Femur (tissue), 1 donor: ENCODE measurements at regions not wholly inside any gene's neighbourhood (a gene's known extent, or its start where the extent isn't known, plus 50 kb on each side); places are given as distances from the start of the nearest gene placed in this dataset.

Experiments
- DNase-seq: peaks from one replicate; pipeline ENCODE4 v3.0.0-alpha.2; 2017

DNA sequence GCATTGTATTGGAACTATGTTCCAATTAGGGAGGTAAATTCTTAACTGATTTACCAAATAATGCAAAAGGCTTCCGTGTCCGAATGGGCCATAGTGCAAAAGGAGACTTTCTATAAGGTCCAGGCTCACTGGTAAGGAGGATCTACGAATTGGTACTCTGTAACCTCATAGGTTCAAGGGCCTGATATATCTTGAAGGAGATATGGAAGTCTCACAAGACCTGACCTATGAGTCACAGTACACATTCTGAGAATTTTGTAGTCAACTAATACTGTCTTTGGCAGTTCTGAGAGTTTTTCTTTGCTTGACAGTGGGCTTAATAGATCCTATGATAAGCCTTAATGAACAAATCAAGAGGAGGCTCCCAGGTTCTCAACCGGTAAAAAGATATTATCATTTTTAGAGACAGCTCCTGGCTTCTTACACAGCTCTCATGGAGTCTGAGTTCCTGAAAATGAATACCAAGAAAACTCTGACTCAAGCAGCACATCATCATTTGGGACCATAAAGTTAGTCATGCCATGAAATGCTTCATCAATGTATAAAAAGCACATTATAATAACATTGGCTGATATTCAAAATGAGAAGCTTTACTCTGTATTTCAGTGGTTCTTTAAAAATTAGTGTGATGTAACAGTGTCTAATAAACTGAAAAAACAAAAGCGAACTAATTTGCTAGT is 1275.2 kb upstream of the CRIM1 start:
- no peak for DNase-seq

DNA sequence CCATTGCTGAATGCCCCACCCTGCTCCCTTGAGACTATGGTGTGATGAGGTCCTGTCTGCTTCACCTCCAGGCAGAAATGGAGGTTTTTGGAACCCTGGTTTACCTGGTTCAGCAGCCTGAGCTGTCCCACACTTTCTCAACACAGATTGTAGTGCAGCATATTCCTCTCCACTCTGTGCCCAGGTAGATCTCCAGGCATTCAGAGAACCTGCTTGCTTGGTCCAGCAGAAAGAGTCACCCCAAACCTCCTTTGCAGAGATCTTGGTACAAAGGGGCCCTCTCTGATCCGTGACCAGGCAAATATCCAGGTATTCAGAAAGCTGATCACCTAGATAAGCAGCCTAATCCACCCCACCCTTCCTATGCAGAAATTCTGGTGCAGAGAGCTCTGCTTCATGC is 1288.2 kb upstream of the CRIM1 start:
- DNase-seq = no peak

DNA sequence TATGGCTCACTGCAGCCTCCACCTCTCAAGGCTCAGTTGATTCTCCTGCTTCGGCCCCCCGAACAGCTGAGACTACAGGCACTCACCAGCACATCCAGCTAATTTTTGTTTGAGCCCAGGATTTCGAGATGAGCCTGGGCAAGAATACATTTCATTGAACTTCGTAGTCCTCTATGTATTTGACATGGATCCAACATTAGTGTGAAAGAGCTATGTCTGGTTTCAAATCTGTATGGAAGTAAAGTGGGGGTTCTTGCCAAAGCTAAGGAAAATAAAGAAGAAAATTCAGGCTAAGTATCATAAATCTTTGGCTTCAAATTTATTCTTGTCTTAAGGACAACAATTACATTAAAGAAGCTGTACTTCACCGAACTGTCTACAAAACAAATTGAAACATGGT is 1291.7 kb upstream of the CRIM1 start:
- DNase-seq = no peak

DNA sequence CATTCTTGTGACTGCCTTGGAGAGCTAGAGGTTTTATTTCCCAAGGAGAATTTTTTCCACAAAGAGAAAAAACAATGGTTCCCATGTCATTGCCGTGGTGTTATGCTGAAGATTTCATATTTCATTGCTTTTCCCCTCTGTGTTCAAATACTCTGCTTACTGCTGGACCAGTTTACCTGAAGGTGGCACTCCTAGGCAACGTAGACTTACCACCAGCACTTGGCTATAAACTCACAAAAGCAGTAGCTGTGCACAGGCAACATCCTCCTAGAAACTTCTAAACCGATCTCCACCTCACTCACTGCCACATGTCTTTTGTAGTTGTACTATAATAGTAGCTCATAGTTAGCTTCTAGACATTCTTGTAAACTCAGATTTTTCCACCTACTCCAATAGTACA is 1319.7 kb upstream of the CRIM1 start:
- no peak for DNase-seq

DNA sequence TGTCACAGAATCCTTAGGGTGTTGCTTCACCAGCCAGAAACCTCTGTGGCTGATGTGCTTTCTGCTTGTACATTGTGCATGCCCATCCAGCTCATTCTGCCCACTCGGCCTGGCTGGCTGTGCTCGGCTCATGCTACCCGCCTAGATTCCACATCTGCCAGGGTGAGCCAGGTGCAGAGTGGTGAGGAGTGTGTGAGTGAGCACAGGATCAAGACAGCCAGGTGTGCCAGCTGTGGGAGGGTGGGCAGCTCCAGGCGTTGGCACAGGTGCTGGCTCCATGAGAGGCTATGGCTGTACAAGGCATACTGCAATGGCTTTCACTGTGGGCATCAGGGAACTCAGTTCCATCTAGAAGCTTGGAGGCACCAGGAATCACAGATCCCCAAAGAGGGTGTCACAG is 1321.8 kb upstream of the CRIM1 start:
- no peak for DNase-seq

DNA sequence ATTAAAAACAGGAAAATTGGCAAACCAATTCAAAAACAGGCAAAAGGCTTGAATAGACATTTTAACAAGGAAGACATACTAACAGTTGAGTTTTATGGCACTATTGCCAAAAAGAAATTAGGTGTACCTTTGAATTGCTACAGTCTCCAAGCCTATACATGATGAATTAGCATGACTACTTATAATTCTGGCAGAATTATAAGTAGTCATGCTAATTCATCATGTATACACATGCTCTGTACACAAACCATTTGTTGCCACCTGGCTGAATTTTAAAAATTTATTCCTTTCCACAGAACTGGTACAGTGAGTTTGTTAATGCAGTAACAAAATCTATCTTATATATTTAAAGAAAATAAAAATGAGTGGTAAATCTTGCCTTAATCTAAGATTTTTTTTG is 1332.0 kb upstream of the CRIM1 start:
- no peak for DNase-seq

DNA sequence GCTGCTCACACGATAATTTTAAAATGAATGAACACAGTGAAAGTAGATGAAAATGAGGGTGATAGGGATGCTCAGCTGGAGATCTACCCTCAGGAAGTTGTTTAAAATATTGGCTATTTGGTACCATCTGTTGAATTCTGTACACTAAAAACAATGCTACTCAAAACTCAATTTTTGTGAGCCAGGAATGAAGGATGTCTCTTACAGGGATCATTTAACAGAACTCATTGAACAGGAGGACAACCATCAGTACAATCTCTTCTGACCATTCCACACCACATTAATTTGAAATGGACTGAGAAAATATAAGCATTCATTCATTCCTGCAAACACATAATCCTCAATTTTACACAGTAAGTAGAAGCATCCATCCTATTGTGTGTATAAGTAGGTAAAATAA is 1355.1 kb upstream of the CRIM1 start:
- DNase-seq = no peak

DNA sequence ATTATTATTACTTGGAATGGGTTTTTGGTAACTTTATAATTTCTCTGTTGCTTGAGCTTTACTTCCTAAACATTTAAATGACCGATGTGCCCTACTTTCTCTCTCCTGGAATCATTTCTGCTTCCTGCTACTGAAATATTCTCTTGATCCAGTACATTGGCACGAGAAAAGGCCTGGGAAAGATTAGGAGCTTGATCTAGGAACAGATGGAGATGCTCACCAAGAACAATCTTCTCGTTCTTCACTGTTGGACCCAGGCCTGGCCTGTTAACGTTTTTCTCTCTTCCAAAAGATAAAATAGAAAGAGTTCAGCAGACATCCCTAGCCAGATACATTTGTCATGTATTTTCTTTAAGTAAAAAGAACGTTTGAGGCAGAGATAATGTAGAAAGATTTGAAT is 1356.8 kb upstream of the CRIM1 start:
- DNase-seq = no peak

DNA sequence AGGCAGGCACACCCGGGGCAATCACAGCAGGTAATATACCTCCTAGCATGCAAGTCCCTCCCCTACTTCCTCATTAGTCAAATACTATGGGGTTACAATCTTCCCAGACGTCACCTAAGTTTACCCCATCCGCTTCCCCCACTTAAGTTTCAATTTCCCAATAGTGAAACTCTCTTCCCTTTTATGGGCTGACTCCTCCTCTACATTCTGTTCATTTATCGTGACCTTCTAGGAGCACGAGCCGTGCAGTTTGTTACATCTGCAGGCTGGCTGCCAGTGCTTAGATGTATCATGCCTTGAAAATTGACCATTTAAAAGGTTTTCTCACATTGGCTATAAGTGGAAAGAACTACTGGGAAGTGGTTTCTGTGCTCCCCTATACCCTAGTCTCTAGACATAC is 1357.8 kb upstream of the CRIM1 start:
- DNase-seq = no peak

DNA sequence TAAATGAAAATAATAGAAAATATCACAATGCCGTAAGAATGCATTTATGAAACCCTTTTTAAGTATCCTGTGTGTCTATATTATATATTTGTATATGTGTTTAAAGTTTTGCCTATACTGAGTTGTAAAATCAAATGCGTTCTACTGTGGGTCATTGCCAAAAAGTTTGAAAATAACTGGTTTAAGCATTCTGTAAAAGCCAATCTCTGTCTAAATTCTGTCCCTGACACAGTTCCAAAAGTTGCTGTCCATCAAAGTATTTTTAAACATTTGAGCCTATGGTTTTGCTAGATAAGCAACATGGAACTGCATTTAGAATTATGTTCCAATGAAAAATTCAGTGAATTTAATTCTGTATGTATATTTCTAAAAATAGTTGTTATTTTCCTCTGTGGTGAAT is 1360.4 kb upstream of the CRIM1 start:
- no peak for DNase-seq

DNA sequence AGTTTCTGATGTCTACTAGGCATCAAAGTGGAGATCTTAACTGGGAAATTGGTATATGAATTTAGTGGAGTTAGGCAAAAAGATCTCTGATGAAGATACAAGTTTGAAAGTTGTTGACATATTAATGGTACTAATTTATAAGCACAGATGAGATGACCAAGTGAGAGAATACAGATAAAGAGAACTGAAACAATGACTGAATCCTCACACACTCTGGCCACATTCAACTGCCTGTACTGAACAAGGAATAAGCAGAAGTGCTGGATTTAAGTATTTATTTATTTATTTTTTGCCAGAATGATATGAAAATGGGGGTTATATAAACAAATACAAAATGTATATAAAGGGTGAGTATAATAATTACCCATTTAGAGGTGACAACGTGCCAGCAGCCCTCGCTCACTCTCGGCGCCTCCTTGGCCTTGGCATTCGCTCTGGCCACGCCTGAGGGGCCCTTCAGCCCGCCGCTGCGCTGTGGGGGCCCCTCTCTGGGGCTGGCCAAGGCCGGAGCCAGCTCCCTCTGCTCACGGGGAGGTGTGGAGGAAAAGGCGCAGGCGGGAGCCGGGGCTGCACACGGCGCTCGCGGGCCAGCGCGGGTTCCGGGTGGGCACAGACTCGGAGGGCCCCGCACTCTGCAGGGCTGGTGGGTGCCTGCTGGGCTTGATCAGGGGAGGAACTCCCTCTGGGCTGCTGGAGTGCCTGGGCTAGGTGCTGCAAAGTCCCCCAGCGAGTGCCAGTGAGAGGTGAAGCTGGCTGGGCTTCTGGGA is 1363.9 kb upstream of the CRIM1 start:
- no peak for DNase-seq

DNA sequence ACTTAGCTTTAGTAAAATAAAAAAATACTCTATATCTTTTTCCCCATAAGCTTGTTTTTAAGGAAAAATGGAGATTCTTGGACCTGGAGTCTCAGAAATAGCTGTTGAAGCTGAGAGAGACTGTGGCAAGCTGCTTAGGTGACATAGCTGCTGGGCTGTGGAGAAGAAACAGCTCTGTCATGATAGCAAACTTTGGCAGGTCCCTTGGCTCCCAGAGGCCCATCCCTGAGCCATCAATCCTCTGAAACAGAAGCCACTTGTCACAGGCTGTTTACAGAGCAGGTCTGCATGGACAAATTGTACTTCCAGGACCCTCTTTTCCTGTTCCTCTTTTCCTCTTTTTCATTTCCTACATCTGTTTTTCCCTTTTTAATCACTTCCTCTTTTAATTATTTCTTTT is 1370.1 kb upstream of the CRIM1 start:
- no peak for DNase-seq

DNA sequence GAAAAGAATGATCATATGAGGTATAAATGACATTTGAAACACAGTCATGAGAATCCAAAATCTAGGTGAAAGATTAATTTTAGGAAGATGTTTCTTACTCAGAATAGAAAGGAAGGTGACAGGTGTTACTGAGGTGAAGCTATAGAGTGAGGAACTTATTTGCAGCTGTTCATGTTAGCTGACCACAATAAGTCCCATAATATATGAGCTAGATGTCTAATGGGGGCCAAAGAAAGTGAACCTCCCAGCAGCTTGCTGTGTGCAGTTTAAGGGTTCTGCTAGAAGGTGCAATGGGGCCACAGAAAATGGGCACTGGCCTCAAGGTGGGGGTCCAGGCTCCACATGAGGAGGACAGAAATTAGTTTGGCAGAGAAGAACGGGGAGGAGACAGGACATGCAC is 1374.9 kb upstream of the CRIM1 start:
- no peak for DNase-seq

DNA sequence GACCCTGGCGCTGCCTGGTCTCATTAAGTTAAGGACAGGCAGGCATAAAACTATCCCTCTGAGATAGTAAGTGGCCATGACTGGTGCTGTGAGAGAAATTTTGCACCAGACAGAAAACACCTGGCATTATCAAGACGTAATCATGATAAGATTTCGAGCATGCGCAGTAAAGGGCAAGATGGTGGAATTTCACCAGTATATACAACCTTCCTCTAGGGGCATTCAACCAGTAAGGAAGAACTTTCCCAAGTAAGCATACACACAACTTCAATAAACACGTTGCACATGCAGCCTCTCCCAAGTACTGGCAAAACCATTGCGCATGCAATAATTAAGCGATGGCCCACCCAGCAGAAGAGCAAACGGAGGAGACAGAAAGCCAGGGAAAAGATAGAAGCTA is 1376.4 kb upstream of the CRIM1 start:
- no peak for DNase-seq

DNA sequence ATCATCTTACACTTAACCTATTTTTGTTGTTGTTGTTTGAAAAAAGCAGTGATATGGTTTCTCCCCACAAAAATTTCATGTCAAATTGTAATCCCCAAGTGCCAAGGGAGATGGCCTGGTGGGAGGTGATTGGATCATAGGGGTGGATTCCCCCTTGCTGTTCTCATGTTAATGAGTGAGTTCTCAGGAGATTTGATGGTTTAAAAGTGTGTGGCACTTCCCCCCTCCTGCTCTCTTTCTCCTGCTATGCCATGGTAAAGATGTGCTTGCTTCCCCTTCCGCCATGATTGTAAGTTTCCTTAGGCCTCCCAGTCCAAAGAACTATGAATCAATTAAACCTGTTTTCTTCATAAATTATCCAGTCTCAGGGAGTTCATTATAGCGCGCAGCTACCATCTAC is 1362.7 kb upstream of the FAM98A start:
- DNase-seq = no peak

DNA sequence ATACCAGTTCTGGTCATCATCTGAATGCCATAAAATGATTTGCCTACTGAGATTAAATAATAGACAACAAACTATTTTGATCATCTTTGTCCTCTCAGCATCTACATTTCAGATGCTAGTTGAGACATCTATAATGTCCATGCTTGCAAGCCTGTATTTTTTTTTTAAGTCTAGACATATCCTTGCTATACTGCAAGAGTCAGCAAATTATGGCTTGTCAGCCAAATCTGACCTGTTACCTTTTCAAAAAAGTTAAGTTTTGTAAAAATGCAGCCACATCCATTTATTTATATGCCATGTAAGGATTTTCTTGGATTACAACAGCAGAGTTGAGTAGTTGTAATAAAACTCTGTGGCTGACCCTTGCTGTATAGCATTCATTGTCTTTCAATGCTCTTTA is 1355.7 kb upstream of the FAM98A start:
- no peak for DNase-seq

DNA sequence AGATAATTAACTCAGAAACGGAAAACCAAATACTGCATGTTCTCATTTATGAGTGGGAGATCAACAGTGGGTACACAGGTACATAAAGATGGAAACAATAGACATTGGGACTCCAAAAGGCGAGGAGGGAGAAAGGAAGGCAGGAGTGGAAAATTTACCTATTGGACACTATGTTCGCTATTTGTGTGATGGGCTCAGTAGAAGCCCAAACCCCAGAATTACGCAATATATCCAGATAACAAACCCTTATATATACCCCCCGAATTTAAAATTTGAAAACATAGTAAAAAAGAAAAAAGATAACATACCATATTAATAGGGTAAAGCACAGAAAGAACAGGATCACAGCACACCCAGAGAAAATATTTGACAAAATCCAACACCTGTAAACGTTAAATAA is 1351.7 kb upstream of the FAM98A start:
- no peak for DNase-seq

DNA sequence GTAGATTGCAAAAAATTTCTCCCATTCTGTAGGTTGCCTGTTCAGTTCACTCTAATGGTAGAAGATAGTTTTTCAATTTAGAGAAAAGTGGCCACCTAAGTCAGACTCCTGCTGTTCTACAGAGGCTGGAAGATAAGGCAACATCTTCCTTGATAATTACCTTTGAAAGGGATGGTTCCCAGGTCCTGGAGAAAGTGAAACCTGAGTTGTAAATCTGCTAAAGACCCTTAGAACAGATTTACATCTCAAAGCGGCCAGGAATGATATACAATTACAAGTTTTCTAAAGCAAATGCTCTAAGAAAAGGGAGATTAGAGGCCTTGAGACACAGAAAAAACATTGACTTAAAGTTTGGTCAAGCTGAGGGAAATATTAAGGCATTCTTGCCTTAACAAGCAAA is 1350.2 kb upstream of the FAM98A start:
- no peak for DNase-seq

DNA sequence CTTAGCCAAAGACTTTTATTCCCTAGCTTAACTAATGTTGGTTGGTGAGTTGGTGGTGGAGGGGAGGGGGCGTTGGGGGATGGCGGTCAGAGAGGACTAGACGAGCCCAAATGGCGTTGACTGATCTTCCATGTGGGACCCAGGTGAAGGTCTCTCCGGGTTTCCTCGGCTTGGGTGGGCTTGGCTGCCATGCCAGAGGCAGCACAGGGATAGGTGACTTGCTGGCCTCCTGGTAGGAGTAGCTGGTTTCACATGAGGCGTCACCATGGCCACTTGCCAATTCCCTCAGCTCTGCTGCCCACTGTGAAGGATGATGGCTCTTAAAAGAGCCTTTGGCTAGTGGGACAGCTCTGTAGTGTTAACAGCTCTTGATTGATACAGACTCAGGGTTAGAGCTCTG is 1337.0 kb upstream of the FAM98A start:
- no peak for DNase-seq

DNA sequence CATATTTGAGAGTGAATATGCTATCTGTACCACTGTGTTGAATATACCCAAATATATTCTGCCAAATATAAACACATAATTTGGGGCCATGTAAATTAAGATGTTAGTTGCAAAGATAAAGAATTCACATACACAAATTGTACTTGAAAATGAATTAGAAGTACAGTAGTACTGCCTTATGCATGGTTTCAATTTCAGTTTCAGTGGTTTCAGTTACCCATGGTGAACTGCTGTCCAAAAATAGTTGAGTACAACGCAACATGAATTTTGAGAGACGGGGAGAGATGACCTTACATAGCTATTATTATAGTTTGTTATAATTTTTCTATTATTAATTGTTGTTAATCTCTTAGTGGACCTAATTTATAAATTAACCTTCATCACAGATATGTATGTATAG is 1313.0 kb upstream of the FAM98A start:
- no peak for DNase-seq

DNA sequence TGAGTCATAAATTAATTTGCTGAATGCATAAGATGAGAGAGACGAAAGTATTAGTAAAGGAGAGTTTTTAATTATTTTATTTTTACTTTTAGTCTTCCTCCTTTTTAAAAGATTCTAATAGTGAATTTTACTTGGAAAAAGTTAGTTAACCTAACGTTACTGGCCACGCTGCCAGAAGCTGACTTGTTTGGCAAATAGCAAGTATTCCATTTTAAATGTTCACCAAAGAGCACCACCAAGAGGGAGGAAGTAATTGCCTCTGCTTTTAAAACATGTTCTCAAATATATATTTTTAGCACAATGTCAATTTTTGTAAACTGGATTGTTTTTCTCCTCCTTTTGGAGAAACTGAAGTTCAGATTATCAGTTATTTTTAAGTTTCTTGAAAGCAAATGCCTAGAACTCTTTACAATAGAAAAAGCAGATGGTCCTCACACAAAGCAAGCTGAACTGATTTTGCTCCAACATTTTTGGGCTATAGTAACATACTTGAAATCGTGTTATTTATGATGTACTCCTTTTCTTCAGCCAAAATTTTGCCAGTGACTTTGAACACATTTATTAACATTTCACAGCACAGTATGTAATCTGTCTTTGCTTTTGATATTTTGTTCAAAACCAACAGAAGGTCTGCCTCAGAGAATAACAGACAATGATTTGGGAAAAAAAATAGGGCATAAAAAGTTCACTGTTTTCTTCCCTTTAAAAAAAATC is 1311.0 kb upstream of the FAM98A start:
- DNase-seq = peak; percentile 44

DNA sequence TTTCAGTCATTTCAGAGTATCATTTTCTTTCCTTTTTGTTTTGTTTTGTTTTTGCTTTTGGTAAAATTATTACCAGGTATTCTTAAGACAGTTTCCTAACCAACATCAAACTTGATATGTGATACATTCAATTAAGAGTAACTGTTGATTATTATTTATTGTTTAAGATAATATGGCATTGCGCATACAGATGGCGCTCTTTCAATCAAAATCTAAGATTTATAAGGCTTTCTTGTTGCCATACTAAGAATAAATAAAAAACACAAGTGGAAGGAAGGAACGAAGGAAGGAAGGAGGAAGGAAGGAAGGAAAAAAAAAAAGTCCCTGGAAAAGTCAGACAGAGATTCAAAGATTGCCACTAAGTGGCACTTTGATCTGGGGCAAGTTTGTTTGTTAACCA is 1308.7 kb upstream of the FAM98A start:
- DNase-seq = no peak

DNA sequence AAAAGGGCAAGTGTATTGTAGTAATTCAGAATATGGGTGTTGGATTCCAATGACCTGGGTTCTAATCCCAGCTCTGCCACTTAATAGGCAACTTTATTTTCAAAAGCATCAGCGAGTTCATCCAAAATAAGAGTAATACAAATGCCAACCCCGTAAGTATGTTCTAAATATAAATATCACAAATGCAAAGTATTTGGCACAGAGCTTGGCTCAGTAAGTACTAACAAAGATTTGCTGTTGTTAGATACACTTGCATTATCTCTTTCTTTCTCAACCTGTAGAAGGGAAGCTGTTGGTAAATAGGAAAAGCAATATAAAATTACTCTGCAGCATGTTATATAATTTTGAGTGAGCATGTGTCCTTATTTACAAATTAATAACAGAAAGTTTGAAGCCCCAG is 1302.6 kb upstream of the FAM98A start:
- DNase-seq = no peak

DNA sequence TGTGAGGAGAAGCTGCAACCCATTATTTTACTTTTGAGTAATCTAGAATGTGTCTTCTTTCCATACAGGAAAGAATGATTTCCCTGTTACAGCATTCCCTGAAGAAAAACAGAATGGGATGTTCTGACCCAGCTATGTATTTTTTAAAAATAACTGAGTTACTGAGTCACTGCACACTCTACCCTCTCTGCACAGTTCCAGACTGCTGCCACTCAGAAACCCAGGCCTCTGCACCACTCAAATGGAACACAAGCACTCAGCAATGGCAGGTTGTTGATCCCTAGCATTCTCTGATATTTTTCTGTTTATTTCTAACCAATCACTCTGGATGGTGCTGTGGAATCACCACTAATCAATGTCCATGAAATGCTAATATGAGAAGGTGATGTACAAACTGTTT is 1300.0 kb upstream of the FAM98A start:
- no peak for DNase-seq
